Upper lobe of left lung (tissue), 4 donors: ENCODE measurements at regions not wholly inside any gene's neighbourhood (a gene's known extent, or its start where the extent isn't known, plus 50 kb on each side); places are given as distances from the start of the nearest gene placed in this dataset.

Experiments used
- EP300 ChIP-seq, 4 donors: sonication (generic); formaldehyde crosslinking; IDR thresholded peaks; one replicate each; pipeline ENCODE4 v1.5.1; 2017; ENCODE audit warnings: antibody characterized with exemption in 4 of 4, control low read depth in 2 of 4
- POLR2AphosphoS5 ChIP-seq, 2 donors: sonication (generic); formaldehyde crosslinking; IDR thresholded peaks; one replicate each; pipeline ENCODE4 v1.5.1; 2017; ENCODE audit warnings: antibody characterized with exemption in 2 of 2
- TF ChIP-seq, protein P1 (sequence below), 6 experiments: fragments of 450-650 bp in 4 of 6; fragments of 200-600 bp in 2 of 6; sonication (generic) in 2 of 6; IDR thresholded peaks; one replicate each; pipeline ENCODE4 v1.5.1; 2016 to 2019; ENCODE audit warnings: antibody characterized with exemption in 6 of 6

GRCh38 chr5:116674881-116675625 lies 100.4 kb upstream of the SEMA6A start:
- TF ChIP-seq POLR2AphosphoS5 (IDR thresholded peaks at IDR 0.05) (no peak), EP300 (IDR thresholded peaks at IDR 0.05) (no peak)
- TF ChIP-seq, protein P1, sequence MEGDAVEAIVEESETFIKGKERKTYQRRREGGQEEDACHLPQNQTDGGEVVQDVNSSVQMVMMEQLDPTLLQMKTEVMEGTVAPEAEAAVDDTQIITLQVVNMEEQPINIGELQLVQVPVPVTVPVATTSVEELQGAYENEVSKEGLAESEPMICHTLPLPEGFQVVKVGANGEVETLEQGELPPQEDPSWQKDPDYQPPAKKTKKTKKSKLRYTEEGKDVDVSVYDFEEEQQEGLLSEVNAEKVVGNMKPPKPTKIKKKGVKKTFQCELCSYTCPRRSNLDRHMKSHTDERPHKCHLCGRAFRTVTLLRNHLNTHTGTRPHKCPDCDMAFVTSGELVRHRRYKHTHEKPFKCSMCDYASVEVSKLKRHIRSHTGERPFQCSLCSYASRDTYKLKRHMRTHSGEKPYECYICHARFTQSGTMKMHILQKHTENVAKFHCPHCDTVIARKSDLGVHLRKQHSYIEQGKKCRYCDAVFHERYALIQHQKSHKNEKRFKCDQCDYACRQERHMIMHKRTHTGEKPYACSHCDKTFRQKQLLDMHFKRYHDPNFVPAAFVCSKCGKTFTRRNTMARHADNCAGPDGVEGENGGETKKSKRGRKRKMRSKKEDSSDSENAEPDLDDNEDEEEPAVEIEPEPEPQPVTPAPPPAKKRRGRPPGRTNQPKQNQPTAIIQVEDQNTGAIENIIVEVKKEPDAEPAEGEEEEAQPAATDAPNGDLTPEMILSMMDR (IDR thresholded peaks at IDR 0.05), result no peak
